K562 (cell line): ENCODE measurements at regions not wholly inside any gene's neighbourhood (a gene's known extent, or its start where the extent isn't known, plus 50 kb on each side); places are given as distances from the start of the nearest gene placed in this dataset.

Experiments used
- ADNP ChIP-seq: fragments of 200-800 bp; sonication (Bioruptor generic); IDR thresholded peaks from 2 replicates; pipeline ENCODE4 v1.6.1; 2016; ENCODE audit warnings: missing genetic modification characterization, missing compliant biosample characterization
- ARID2 ChIP-seq: fragments of 450-650 bp; IDR thresholded peaks from 2 replicates; pipeline ENCODE4 v1.6.1; 2017; ENCODE audit warnings: antibody characterized with exemption, mild to moderate bottlenecking
- CREB3L1 ChIP-seq: fragments of 450-650 bp; IDR thresholded peaks from 2 replicates; pipeline ENCODE4 v1.6.1; 2014; ENCODE audit warnings: low read depth, mild to moderate bottlenecking, moderate library complexity, borderline replicate concordance
- CTCF ChIP-seq, 3 experiments: IDR thresholded peaks in 2 of 3; conservative IDR thresholded peaks in 1 of 3; 2 replicates each; pipeline ENCODE4 v1.5.1; 2011 to 2012; ENCODE audit warnings: low read length in 3 of 3, mild to moderate bottlenecking in 3 of 3, control low read depth in 2 of 3, improper control_type of control experiment in 1 of 3, inconsistent platforms in 1 of 3, low read depth in 1 of 3, mixed read lengths in 1 of 3, moderate library complexity in 1 of 3; ENCODE audit not compliant: insufficient read depth in 2 of 3
- FOXM1 ChIP-seq, 2 experiments: fragments of 450-650 bp in 1 of 2; sonication (generic) in 1 of 2; formaldehyde crosslinking in 1 of 2; IDR thresholded peaks; 2 replicates each; pipeline versions ENCODE4 v1.6.1 to v1.9.0; 2017 to 2022; ENCODE audit warnings: low read depth in 2 of 2, mild to moderate bottlenecking in 2 of 2, missing genetic modification reagents in 1 of 2, moderate library complexity in 1 of 2
- MEF2D ChIP-seq: conservative IDR thresholded peaks from 2 replicates; pipeline ENCODE4 v1.6.1; 2016; ENCODE audit warnings: low read depth, missing genetic modification characterization, missing compliant biosample characterization
- NFIC ChIP-seq: fragments of 450-650 bp; IDR thresholded peaks from 2 replicates; pipeline ENCODE4 v1.6.1; 2017; ENCODE audit warnings: mild to moderate bottlenecking, inconsistent platforms
- POLR2A ChIP-seq: fragments of 450-650 bp; conservative IDR thresholded peaks from 2 replicates; pipeline ENCODE4 v1.6.1; 2016
- POLR2AphosphoS5 ChIP-seq: IDR thresholded peaks from 2 replicates; pipeline ENCODE4 v1.6.1; 2011; ENCODE audit warnings: mild to moderate bottlenecking, low read depth, low read length, moderate library complexity; ENCODE audit not compliant: control insufficient read depth, insufficient read depth
- SAFB2 ChIP-seq: fragments of 200-400 bp; formaldehyde crosslinking; IDR thresholded peaks from 2 replicates; pipeline ENCODE4 v1.6.1; 2018; ENCODE audit warnings: borderline replicate concordance, low read length, low read depth, moderate library complexity; ENCODE audit not compliant: severe bottlenecking
- SNRNP70 ChIP-seq: fragments of 200-400 bp; formaldehyde crosslinking; optimal IDR thresholded peaks from 2 replicates; pipeline ENCODE3; 2017; ENCODE audit warnings: low read depth, low read length
- ZFP30 ChIP-seq: fragments of 250-450 bp; sonication (Bioruptor Pico); IDR thresholded peaks from 2 replicates; pipeline ENCODE4 v1.8.0; 2022; ENCODE audit warnings: moderate library complexity, mild to moderate bottlenecking, inconsistent platforms, borderline replicate concordance
- ZNF431 ChIP-seq: sonication (generic); formaldehyde crosslinking; IDR thresholded peaks from 2 replicates; pipeline ENCODE4 v1.8.0; 2022; ENCODE audit warnings: mild to moderate bottlenecking, missing genetic modification reagents

- TF ChIP-seq MEF2D (tag), result no peak
- no peak for TF ChIP-seq NFIC
- no peak for TF ChIP-seq ZFP30 (CRISPR knock-in tag)
- TF ChIP-seq SNRNP70, result no peak
- no peak for TF ChIP-seq ARID2
- no peak for TF ChIP-seq POLR2AphosphoS5
- no peak for TF ChIP-seq ZNF431
- TF ChIP-seq POLR2A, result no peak
- no peak for TF ChIP-seq CTCF (IDR thresholded peaks at IDR 0.05 in 2 of 3, conservative IDR thresholded peaks at IDR 0.05 in 1 of 3; ENCODE audit: insufficient read depth in 2 of 3, low read depth in 1 of 3, low read length in 3 of 3)
- TF ChIP-seq CREB3L1, result no peak
- TF ChIP-seq SAFB2, result no peak
- no peak for TF ChIP-seq ADNP (tag)
- TF ChIP-seq FOXM1 (IDR thresholded peaks at IDR 0.05; ENCODE audit: low read depth), result no peak
- no peak for TF ChIP-seq FOXM1 (CRISPR knock-in tag; IDR thresholded peaks at IDR 0.05; ENCODE audit: low read depth)
These were observed 174.0 kb upstream of the PPP2R2B start for GRCh38 chr5:147052519-147052918.
